H9 (cell line): ENCODE measurements at regions not wholly inside any gene's neighbourhood (a gene's known extent, or its start where the extent isn't known, plus 50 kb on each side); places are given as distances from the start of the nearest gene placed in this dataset.

Experiments
- DNase-seq: peaks from one replicate; pipeline ENCODE4 v3.0.0-alpha.2; 2017
- H2AFZ ChIP-seq: one replicate; pipeline ENCODE4 v1.6.1; 2013; ENCODE audit warnings: mild to moderate bottlenecking, low read length, control low read depth, moderate library complexity
- H2AK5ac ChIP-seq: 2 replicates; pipeline ENCODE4 v1.6.1; 2013; ENCODE audit warnings: low read length, control low read depth, mixed read lengths; ENCODE audit not compliant: insufficient read length
- H2BK120ac ChIP-seq: one replicate; pipeline ENCODE4 v1.6.1; 2013; ENCODE audit warnings: low read depth, mild to moderate bottlenecking, low read length, control low read depth, inconsistent platforms; ENCODE audit not compliant: poor library complexity, severe bottlenecking
- H2BK12ac ChIP-seq: 2 replicates; pipeline ENCODE4 v1.6.1; 2013; ENCODE audit warnings: low read length, control low read depth, mixed read lengths, low read depth; ENCODE audit not compliant: insufficient read length
- H2BK15ac ChIP-seq: 2 replicates; pipeline ENCODE4 v1.6.1; 2013; ENCODE audit warnings: low read depth, low read length, control low read depth
- H2BK20ac ChIP-seq: one replicate; pipeline ENCODE4 v1.6.1; 2013; ENCODE audit warnings: low read depth, mild to moderate bottlenecking, low read length, control low read depth, inconsistent platforms; ENCODE audit not compliant: poor library complexity, severe bottlenecking
- H2BK5ac ChIP-seq: 2 replicates; pipeline ENCODE4 v1.6.1; 2013; ENCODE audit warnings: low read length, control low read depth, mixed read lengths; ENCODE audit not compliant: insufficient read length
- H3K14ac ChIP-seq: 2 replicates; pipeline ENCODE4 v1.6.1; 2013; ENCODE audit warnings: low read length, control low read depth; ENCODE audit not compliant: insufficient read depth
- H3K18ac ChIP-seq: 2 replicates; pipeline ENCODE4 v1.6.1; 2013; ENCODE audit warnings: low read depth, mild to moderate bottlenecking, mixed read lengths, low read length, control low read depth; ENCODE audit not compliant: insufficient read length
- H3K23ac ChIP-seq: 2 replicates; pipeline ENCODE4 v1.6.1; 2013; ENCODE audit warnings: low read length, control low read depth, mixed read lengths, low read depth; ENCODE audit not compliant: insufficient read length
- H3K23me2 ChIP-seq: 2 replicates; pipeline ENCODE4 v1.6.1; 2013; ENCODE audit warnings: low read depth, mild to moderate bottlenecking, mixed read lengths, low read length, control low read depth; ENCODE audit not compliant: insufficient read length, poor library complexity, severe bottlenecking
- H3K27ac ChIP-seq: 2 replicates; pipeline ENCODE4 v1.5.1; 2013; ENCODE audit warnings: low read length, control low read depth, mixed read lengths, low read depth; ENCODE audit not compliant: insufficient read length
- H3K27me3 ChIP-seq: 2 replicates; pipeline ENCODE4 v1.6.1; 2013; ENCODE audit warnings: low read length, control low read depth, inconsistent platforms; ENCODE audit not compliant: insufficient read depth
- H3K4ac ChIP-seq: 2 replicates; pipeline ENCODE4 v1.6.1; 2013; ENCODE audit warnings: low read depth, mild to moderate bottlenecking, control low read depth, inconsistent platforms, low read length, moderate library complexity
- H3K4me1 ChIP-seq: 2 replicates; pipeline ENCODE4 v1.6.1; 2013; ENCODE audit warnings: low read length, control low read depth, inconsistent platforms; ENCODE audit not compliant: insufficient read depth
- H3K4me2 ChIP-seq: 2 replicates; pipeline ENCODE4 v1.6.1; 2013; ENCODE audit warnings: low read length, control low read depth, mixed read lengths; ENCODE audit not compliant: insufficient read length, insufficient read depth
- H3K56ac ChIP-seq: 2 replicates; pipeline ENCODE4 v1.6.1; 2013; ENCODE audit warnings: low read depth, mild to moderate bottlenecking, mixed read lengths, low read length, control low read depth; ENCODE audit not compliant: insufficient read length
- H3K79me1 ChIP-seq: 2 replicates; pipeline ENCODE4 v1.6.1; 2013; ENCODE audit warnings: low read depth, mild to moderate bottlenecking, moderate library complexity, low read length, control low read depth, inconsistent platforms; ENCODE audit not compliant: insufficient read depth, poor library complexity, severe bottlenecking
- H3K79me2 ChIP-seq: 2 replicates; pipeline ENCODE4 v1.6.1; 2013; ENCODE audit warnings: low read length, control low read depth, inconsistent platforms; ENCODE audit not compliant: insufficient read depth
- H3K9ac ChIP-seq: 2 replicates; pipeline ENCODE4 v1.6.1; 2013; ENCODE audit warnings: low read length, control low read depth, mixed read lengths; ENCODE audit not compliant: insufficient read length; ENCODE audit errors: extremely low read depth
- H3K9me3 ChIP-seq: one replicate; pipeline ENCODE4 v1.6.1; 2013; ENCODE audit warnings: low read depth, low read length, inconsistent platforms; ENCODE audit not compliant: control insufficient read depth
- H3T11ph ChIP-seq: one replicate; pipeline ENCODE4 v1.6.1; 2013; ENCODE audit warnings: mild to moderate bottlenecking, low read length, control low read depth, inconsistent platforms
- H4K20me1 ChIP-seq: one replicate; pipeline ENCODE4 v1.6.1; 2013; ENCODE audit not compliant: control insufficient read depth, insufficient read length, insufficient read depth
- H4K5ac ChIP-seq: 2 replicates; pipeline ENCODE4 v1.6.1; 2013; ENCODE audit warnings: low read depth, mild to moderate bottlenecking, mixed read lengths, low read length, control low read depth; ENCODE audit not compliant: insufficient read length
- H4K8ac ChIP-seq: replicated peaks from 2 replicates; pipeline ENCODE4 v1.6.1; 2013; ENCODE audit warnings: low read length, control low read depth, mixed read lengths, low read depth; ENCODE audit not compliant: insufficient read length
- H4K91ac ChIP-seq: 2 replicates; pipeline ENCODE4 v1.6.1; 2013; ENCODE audit warnings: low read depth, mild to moderate bottlenecking, moderate library complexity, mixed read lengths, low read length, control low read depth; ENCODE audit not compliant: insufficient read length
- H3K27ac Mint-ChIP-seq, 3 experiments: 2 replicates in 2 of 3; 3 replicates in 1 of 3; pipeline ENCODE4 v1.8.0; 2020 to 2021; ENCODE audit warnings: mixed read lengths in 3 of 3, mild to moderate bottlenecking in 1 of 3, moderate library complexity in 1 of 3
- H3K27me3 Mint-ChIP-seq: 2 replicates; pipeline ENCODE4 v1.8.0; 2021; ENCODE audit warnings: low read depth, mild to moderate bottlenecking, moderate library complexity, mixed read lengths
- H3K36me3 Mint-ChIP-seq, 3 experiments: 2 replicates in 2 of 3; 3 replicates in 1 of 3; pipeline ENCODE4 v1.8.0; 2020 to 2021; ENCODE audit warnings: low read depth in 3 of 3, mixed read lengths in 3 of 3; ENCODE audit not compliant: insufficient read depth in 1 of 3
- H3K4me1 Mint-ChIP-seq, 2 experiments: 2 replicates each; pipeline ENCODE4 v1.8.0; 2020; ENCODE audit warnings: mixed read lengths in 2 of 2
- H3K4me3 Mint-ChIP-seq, 2 experiments: 2 replicates in 1 of 2; 3 replicates in 1 of 2; pipeline ENCODE4 v1.8.0; 2020 to 2021; ENCODE audit warnings: mild to moderate bottlenecking in 2 of 2, mixed read lengths in 2 of 2, moderate library complexity in 1 of 2
- H3K9me3 Mint-ChIP-seq, 2 experiments: 2 replicates in 1 of 2; 3 replicates in 1 of 2; pipeline ENCODE4 v1.8.0; 2020; ENCODE audit warnings: mild to moderate bottlenecking in 2 of 2, mixed read lengths in 2 of 2, moderate library complexity in 1 of 2
- WGBS: extraction: QIAGEN DNeasy Blood & Tissue Kit; methylation state at CpG from one replicate; pipeline ENCODE4 v1.1.7; 2013; ENCODE audit warnings: missing lambda C conversion rate, low lambda C conversion rate, mixed read lengths; ENCODE audit not compliant: insufficient read length; ENCODE audit errors: extremely low coverage; 5-methylcytosine and 5-hydroxymethylcytosine counted together
- TF ChIP-seq, protein P1 (sequence below): fragments of 200-600 bp; sonication (generic); conservative IDR thresholded peaks from 3 replicates; pipeline ENCODE4 v1.8.0; 2021; ENCODE audit warnings: antibody characterized with exemption, mild to moderate bottlenecking

- no peak overlapping the region for H2BK20ac ChIP-seq
- no peaks in the 10 kb centered on the region for H3K4me1 ChIP-seq
- no CpG with 5 or more reads among the region's 2 CpGs for WGBS
Measured at GRCh38 chr9:2320632-2321031, 301.0 kb upstream of the VLDLR start.

More at GRCh38 chr9:2320632-2321031, 301.0 kb upstream of the VLDLR start:
- Histone ChIP-seq H3K56ac (no peak overlapping the region), H2BK15ac (no peak overlapping the region), H3K18ac (no peak overlapping the region), H2BK12ac (no peak overlapping the region), H3K79me2 (no peaks in the 10 kb centered on the region), H3K23ac (no peak overlapping the region), H4K5ac (no peak overlapping the region), H3K27me3 (no peaks in the 10 kb centered on the region), H3K14ac (no peak overlapping the region), H3K9me3 (no peaks in the 10 kb centered on the region), H2BK120ac (no peak overlapping the region), H2AFZ (no peak overlapping the region), H2AK5ac (no peak overlapping the region), H4K20me1 (no peaks in the 10 kb centered on the region), H4K91ac (no peak overlapping the region), H3K23me2 (no peaks in the 10 kb centered on the region), H2BK5ac (no peak overlapping the region), H3K27ac (no peak overlapping the region), H3T11ph (no peak overlapping the region), H3K79me1 (no peaks in the 10 kb centered on the region), H4K8ac (no peak overlapping the region), H3K4ac (no peak overlapping the region), H3K4me2 (no peak overlapping the region), H3K9ac (no peak overlapping the region)
- no peak overlapping the region for H3K4me3 Mint-ChIP-seq
- peak overlapping the region in 1 of 3 experiments; percentile 29; a peak in 1 of 7 replicates for H3K27ac Mint-ChIP-seq
- no peaks in the 10 kb centered on the region for H3K27me3 Mint-ChIP-seq
- DNase-seq, result no peak
- TF ChIP-seq, protein P1, sequence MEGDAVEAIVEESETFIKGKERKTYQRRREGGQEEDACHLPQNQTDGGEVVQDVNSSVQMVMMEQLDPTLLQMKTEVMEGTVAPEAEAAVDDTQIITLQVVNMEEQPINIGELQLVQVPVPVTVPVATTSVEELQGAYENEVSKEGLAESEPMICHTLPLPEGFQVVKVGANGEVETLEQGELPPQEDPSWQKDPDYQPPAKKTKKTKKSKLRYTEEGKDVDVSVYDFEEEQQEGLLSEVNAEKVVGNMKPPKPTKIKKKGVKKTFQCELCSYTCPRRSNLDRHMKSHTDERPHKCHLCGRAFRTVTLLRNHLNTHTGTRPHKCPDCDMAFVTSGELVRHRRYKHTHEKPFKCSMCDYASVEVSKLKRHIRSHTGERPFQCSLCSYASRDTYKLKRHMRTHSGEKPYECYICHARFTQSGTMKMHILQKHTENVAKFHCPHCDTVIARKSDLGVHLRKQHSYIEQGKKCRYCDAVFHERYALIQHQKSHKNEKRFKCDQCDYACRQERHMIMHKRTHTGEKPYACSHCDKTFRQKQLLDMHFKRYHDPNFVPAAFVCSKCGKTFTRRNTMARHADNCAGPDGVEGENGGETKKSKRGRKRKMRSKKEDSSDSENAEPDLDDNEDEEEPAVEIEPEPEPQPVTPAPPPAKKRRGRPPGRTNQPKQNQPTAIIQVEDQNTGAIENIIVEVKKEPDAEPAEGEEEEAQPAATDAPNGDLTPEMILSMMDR, result no peak
- peaks cover 4 to 23% (median 10%) of the 10 kb centered on the region in 3 experiments; a peak in 6 of 7 replicates for H3K36me3 Mint-ChIP-seq
- no peaks in the 10 kb centered on the region for H3K4me1 Mint-ChIP-seq
- peaks cover 11 to 21% of the 10 kb centered on the region in 2 experiments; a peak in 4 of 5 replicates for H3K9me3 Mint-ChIP-seq
